HCT116 (cell line): ENCODE measurements at regions not wholly inside any gene's neighbourhood (a gene's known extent, or its start where the extent isn't known, plus 50 kb on each side); places are given as distances from the start of the nearest gene placed in this dataset.

ENCODE experiments used
- ATAC-seq: fragments of 200-7000 bp; cut with Tn5 transposase; 2 replicates; pipeline ENCODE4 v1.9.1; 2020; ENCODE audit warnings: mild to moderate bottlenecking, moderate library complexity
- BruUV-seq: library from RNA; stranded (reverse); fragments of 400-500 nt; replicated peaks from 2 replicates; lab custom pipeline; 2021; lab: Mats Ljungman, UMichigan
- CTCF ChIA-PET: fragments of 300-600 bp; sonication (Branson Sonifier 250); formaldehyde crosslinking; loops from one replicate; lab custom pipeline; 2021; ENCODE audit warnings: antibody characterized with exemption; lab: Charles Lee
- POLR2A ChIA-PET: fragments of 300-600, 350-600 bp; sonication (Branson Sonifier 250); formaldehyde crosslinking; loops from one replicate; lab custom pipeline; 2021; ENCODE audit warnings: antibody characterized with exemption; lab: Charles Lee
- RAD21 ChIA-PET, 2 experiments: fragments of 300-600 bp; sonication (Branson Sonifier 250); formaldehyde crosslinking; loops; one replicate each; lab custom pipeline; 2023; ENCODE audit warnings: low total read pairs in 2 of 2; ENCODE audit not compliant: uncharacterized antibody in 2 of 2, unreplicated experiment in 2 of 2, low non-redundant PET in 1 of 2; lab: Charles Lee
- DNase-seq: peaks from one replicate; pipeline ENCODE4 v3.0.0-alpha.2; 2010; ENCODE audit warnings: low read depth, low spot score
- H2AFZ ChIP-seq: fragments of 200-600 bp; shearing (Covaris generic), sonication (generic); 2 replicates; pipeline ENCODE4 v1.6.1; 2017; ENCODE audit warnings: low read depth, mixed run types, mixed read lengths, antibody characterized with exemption, low read length; ENCODE audit not compliant: poor library complexity, severe bottlenecking
- H3K27ac ChIP-seq: 2 replicates; pipeline ENCODE4 v1.5.1; 2012; ENCODE audit warnings: low read depth, low read length
- H3K27me3 ChIP-seq: fragments of 200-600 bp; sonication (generic); 2 replicates; pipeline ENCODE4 v1.6.1; 2016; ENCODE audit warnings: mixed run types, low read length, mixed read lengths; ENCODE audit not compliant: insufficient read depth
- H3K36me3 ChIP-seq, 2 experiments: fragments of 200-500 bp in 1 of 2; fragments of 200-600 bp in 1 of 2; sonication (Bioruptor generic) in 1 of 2; sonication (generic) in 1 of 2; 2 replicates each; pipeline versions ENCODE4 v1.5.1 to v1.6.1; 2014 to 2016; ENCODE audit warnings: low read length in 2 of 2, inconsistent platforms in 1 of 2, mixed read lengths in 1 of 2, mixed run types in 1 of 2; ENCODE audit not compliant: insufficient read depth in 2 of 2, control insufficient read depth in 1 of 2
- H3K4me1 ChIP-seq, 2 experiments: fragments of 200-600 bp in 1 of 2; sonication (generic) in 1 of 2; 2 replicates each; pipeline versions ENCODE4 v1.5.1 to v1.6.1; 2012 to 2017; ENCODE audit warnings: low read length in 2 of 2, inconsistent platforms in 1 of 2, mild to moderate bottlenecking in 1 of 2, mixed read lengths in 1 of 2, mixed run types in 1 of 2, moderate library complexity in 1 of 2; ENCODE audit not compliant: insufficient read depth in 2 of 2, control insufficient read depth in 1 of 2
- H3K4me2 ChIP-seq: fragments of 200-600 bp; sonication (generic); 2 replicates; pipeline ENCODE4 v1.6.1; 2017; ENCODE audit warnings: mixed run types, low read length, mixed read lengths
- H3K4me3 ChIP-seq, 2 experiments: fragments of 200-600 bp in 1 of 2; sonication (generic) in 1 of 2; replicated peaks in 1 of 2; 2 replicates each; pipeline ENCODE4 v1.5.1; 2011 to 2016; ENCODE audit warnings: low read length in 2 of 2, control low read depth in 1 of 2, low read depth in 1 of 2, mild to moderate bottlenecking in 1 of 2, mixed read lengths in 1 of 2, mixed run types in 1 of 2
- H3K79me2 ChIP-seq: fragments of 200-600 bp; sonication (generic); 2 replicates; pipeline ENCODE4 v1.6.1; 2017; ENCODE audit warnings: mild to moderate bottlenecking, mixed run types, low read length, moderate library complexity, mixed read lengths; ENCODE audit not compliant: insufficient read depth
- H3K9ac ChIP-seq: fragments of 200-600 bp; sonication (generic); 2 replicates; pipeline ENCODE4 v1.6.1; 2016; ENCODE audit warnings: low read length, mixed read lengths
- H3K9me2 ChIP-seq: fragments of 200-600 bp; sonication (generic), shearing (Covaris generic); 2 replicates; pipeline ENCODE4 v1.6.1; 2017; ENCODE audit warnings: mixed run types, mild to moderate bottlenecking, moderate library complexity; ENCODE audit not compliant: insufficient read depth
- H3K9me3 ChIP-seq, 2 experiments: fragments of 200-500 bp in 1 of 2; fragments of 200-600 bp in 1 of 2; sonication (Bioruptor generic) in 1 of 2; sonication (generic) in 1 of 2; 2 replicates each; pipeline ENCODE4 v1.6.1; 2014 to 2017; ENCODE audit warnings: low read length in 2 of 2, mixed read lengths in 2 of 2, inconsistent platforms in 1 of 2, low read depth in 1 of 2, mild to moderate bottlenecking in 1 of 2, mixed run types in 1 of 2, moderate library complexity in 1 of 2; ENCODE audit not compliant: control insufficient read depth in 1 of 2, insufficient read depth in 1 of 2
- H4K20me1 ChIP-seq: fragments of 200-600 bp; sonication (generic), shearing (Covaris generic); 2 replicates; pipeline ENCODE4 v1.6.1; 2017; ENCODE audit warnings: mixed run types, mild to moderate bottlenecking, moderate library complexity; ENCODE audit not compliant: insufficient read depth
- CBX3 ChIP-seq: IDR thresholded peaks from 2 replicates; pipeline ENCODE4 v1.6.1; 2012; ENCODE audit warnings: low read depth
- CEBPB ChIP-seq: IDR thresholded peaks from 2 replicates; pipeline ENCODE4 v1.6.1; 2012; ENCODE audit warnings: low read depth
- EGR1 ChIP-seq: IDR thresholded peaks from 2 replicates; pipeline ENCODE4 v1.6.1; 2012; ENCODE audit warnings: low read depth
- ELF1 ChIP-seq: IDR thresholded peaks from 2 replicates; pipeline ENCODE4 v1.6.1; 2012; ENCODE audit warnings: low read depth, borderline replicate concordance
- EZH2 ChIP-seq: fragments of 200-600 bp; sonication (generic); IDR thresholded peaks from 2 replicates; pipeline ENCODE4 v1.6.1; 2017; ENCODE audit warnings: antibody characterized with exemption, mixed run types
- POLR2AphosphoS5 ChIP-seq: IDR thresholded peaks from 2 replicates; pipeline ENCODE4 v1.6.1; 2011; ENCODE audit warnings: mild to moderate bottlenecking, low read depth, low read length, moderate library complexity
- SIN3A ChIP-seq: IDR thresholded peaks from 2 replicates; pipeline ENCODE4 v1.6.1; 2012; ENCODE audit warnings: low read depth
- SP1 ChIP-seq: IDR thresholded peaks from 2 replicates; pipeline ENCODE4 v1.6.1; 2012; ENCODE audit warnings: low read depth
- TCF7L2 ChIP-seq: IDR thresholded peaks from 2 replicates; pipeline ENCODE4 v1.7.0; 2011; ENCODE audit warnings: borderline replicate concordance, inconsistent platforms; ENCODE audit not compliant: insufficient read depth, insufficient read length; ENCODE audit errors: extremely low read depth
- intact Hi-C: fragments of 100-400 bp; cut with micrococcal nuclease; formaldehyde crosslinking; loops from 2 replicates; pipeline ENCODE4 v1.10.0; 2022
- TF ChIP-seq, protein P1 (sequence below): IDR thresholded peaks from 2 replicates; pipeline ENCODE4 v1.6.1; 2011; ENCODE audit warnings: mild to moderate bottlenecking, low read length, moderate library complexity; ENCODE audit not compliant: insufficient replicate concordance; ENCODE audit errors: extremely low read depth

DNA sequence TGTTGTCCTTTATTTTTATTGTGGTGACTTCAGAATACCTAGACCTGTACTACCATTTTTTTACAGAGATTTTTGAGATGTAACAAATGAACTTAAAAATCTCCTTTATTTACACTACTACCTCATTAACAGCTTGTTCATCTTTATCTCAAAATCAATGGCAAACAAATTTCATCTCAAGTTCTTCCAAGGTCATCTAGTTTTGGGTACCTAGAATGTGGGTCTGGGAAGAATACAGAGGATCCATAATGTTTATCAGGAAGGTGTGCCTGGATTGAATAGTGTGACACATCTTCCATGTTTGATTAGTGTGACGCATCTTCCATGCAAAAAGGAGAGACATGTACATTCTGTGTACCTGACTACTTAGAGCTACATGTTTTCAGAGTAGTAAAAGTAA lies 63.3 kb upstream of the CCDC179 start:
- Histone ChIP-seq H3K4me1 (no peaks in the 10 kb centered on the region), H3K4me2 (no peak overlapping the region), H3K9me3 (no peaks in the 10 kb centered on the region; a peak in 1 of 4 replicates), H3K27ac (no peak overlapping the region), H3K9me2 (no peaks in the 10 kb centered on the region), H3K79me2 (no peaks in the 10 kb centered on the region), H3K27me3 (no peaks in the 10 kb centered on the region), H2AFZ (no peak overlapping the region), H3K9ac (no peak overlapping the region), H4K20me1 (no peaks in the 10 kb centered on the region), H3K4me3 (no peak overlapping the region), H3K36me3 (no peaks in the 10 kb centered on the region)
- RAD21 ChIA-PET, result no interaction called here
- POLR2A ChIA-PET, result no interaction called here
- BruUV-seq, result no TSS peak
- ATAC-seq, result no peak
- TF ChIP-seq POLR2AphosphoS5, result no peak
- no peak for TF ChIP-seq ELF1
- no peak for TF ChIP-seq EZH2
- TF ChIP-seq TCF7L2, result no peak
- no peak for TF ChIP-seq SIN3A
- intact Hi-C loops, result no loop called here
- DNase-seq, result no peak
- CTCF ChIA-PET, result no interaction called here

DNA sequence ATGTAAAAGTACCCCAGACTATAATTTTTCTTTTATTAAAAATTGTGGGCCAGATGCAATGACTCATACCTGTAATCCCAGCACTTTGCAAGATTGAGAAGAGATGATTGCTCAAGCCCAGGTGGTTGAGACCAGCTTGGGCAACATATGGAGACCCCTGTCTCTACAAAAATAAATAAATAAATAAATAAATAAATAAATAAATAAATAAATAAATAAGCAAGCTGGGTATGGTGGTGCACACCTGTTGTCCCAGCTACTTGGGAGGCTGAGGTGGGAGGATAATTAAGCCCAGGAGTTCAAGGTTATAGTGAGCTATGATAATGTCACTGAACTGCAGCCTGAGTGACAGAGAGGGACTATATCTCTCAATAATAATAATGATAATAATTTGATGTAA lies 66.1 kb upstream of the CCDC179 start:
- ChIA-PET POLR2A (no interaction called here), RAD21 (no interaction called here), CTCF (no interaction called here)
- no peak overlapping the region for H3K4me3 ChIP-seq
- no peak overlapping the region for H3K27ac ChIP-seq
- intact Hi-C loops, result no loop called here
- no peaks in the 10 kb centered on the region for H3K4me1 ChIP-seq
- no peaks in the 10 kb centered on the region for H4K20me1 ChIP-seq
- H3K36me3 ChIP-seq, result no peaks in the 10 kb centered on the region
- H3K9me3 ChIP-seq, result no peaks in the 10 kb centered on the region; a peak in 1 of 4 replicates
- H2AFZ ChIP-seq, result no peak overlapping the region
- DNase-seq, result no peak
- no peaks in the 10 kb centered on the region for H3K79me2 ChIP-seq
- H3K9ac ChIP-seq, result no peak overlapping the region
- no peak overlapping the region for H3K4me2 ChIP-seq
- ATAC-seq, result no peak
- no peaks in the 10 kb centered on the region for H3K9me2 ChIP-seq
- no TSS peak for BruUV-seq
- no peaks in the 10 kb centered on the region for H3K27me3 ChIP-seq
- TF ChIP-seq SP1 (no peak), CEBPB (no peak), CBX3 (no peak), TCF7L2 (no peak), SIN3A (no peak), EGR1 (no peak)
- TF ChIP-seq, protein P1, sequence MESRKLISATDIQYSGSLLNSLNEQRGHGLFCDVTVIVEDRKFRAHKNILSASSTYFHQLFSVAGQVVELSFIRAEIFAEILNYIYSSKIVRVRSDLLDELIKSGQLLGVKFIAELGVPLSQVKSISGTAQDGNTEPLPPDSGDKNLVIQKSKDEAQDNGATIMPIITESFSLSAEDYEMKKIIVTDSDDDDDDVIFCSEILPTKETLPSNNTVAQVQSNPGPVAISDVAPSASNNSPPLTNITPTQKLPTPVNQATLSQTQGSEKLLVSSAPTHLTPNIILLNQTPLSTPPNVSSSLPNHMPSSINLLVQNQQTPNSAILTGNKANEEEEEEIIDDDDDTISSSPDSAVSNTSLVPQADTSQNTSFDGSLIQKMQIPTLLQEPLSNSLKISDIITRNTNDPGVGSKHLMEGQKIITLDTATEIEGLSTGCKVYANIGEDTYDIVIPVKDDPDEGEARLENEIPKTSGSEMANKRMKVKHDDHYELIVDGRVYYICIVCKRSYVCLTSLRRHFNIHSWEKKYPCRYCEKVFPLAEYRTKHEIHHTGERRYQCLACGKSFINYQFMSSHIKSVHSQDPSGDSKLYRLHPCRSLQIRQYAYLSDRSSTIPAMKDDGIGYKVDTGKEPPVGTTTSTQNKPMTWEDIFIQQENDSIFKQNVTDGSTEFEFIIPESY, result no peak
